Esophagus muscularis mucosa (tissue), 3 donors: ENCODE measurements at regions not wholly inside any gene's neighbourhood (a gene's known extent, or its start where the extent isn't known, plus 50 kb on each side); places are given as distances from the start of the nearest gene placed in this dataset.

Experiments used
- CTCF ChIP-seq, 3 experiments: fragments of 200-600 bp in 2 of 3; fragments of 450-650 bp in 1 of 3; sonication (generic) in 2 of 3; IDR thresholded peaks; one replicate each; pipeline ENCODE4 v1.5.1; 2017 to 2019; ENCODE audit warnings: antibody characterized with exemption in 3 of 3, mild to moderate bottlenecking in 2 of 3, moderate library complexity in 1 of 3
- EP300 ChIP-seq: sonication (generic); formaldehyde crosslinking; IDR thresholded peaks from one replicate; pipeline ENCODE4 v1.6.1; 2017; ENCODE audit warnings: antibody characterized with exemption

GRCh38 chr10:8726084-8726778 lies 671.7 kb downstream of the GATA3 start:
- TF ChIP-seq EP300 (no peak), CTCF (IDR thresholded peaks at IDR 0.05) (no peak)
